Activated CD8-positive, alpha-beta memory T cell treated with anti-CD3 and anti-CD28 coated beads for 1 hour (primary cell): ENCODE measurements at regions not wholly inside any gene's neighbourhood (a gene's known extent, or its start where the extent isn't known, plus 50 kb on each side); places are given as distances from the start of the nearest gene placed in this dataset.

ENCODE experiments used
- DNase-seq, 2 donors: peaks; one replicate each; pipeline ENCODE4 v3.0.0-alpha.2; 2020; ENCODE audit warnings: low read depth in 1 of 2; ENCODE audit errors: extremely low read depth in 1 of 2

- no peak for DNase-seq
Measured at GRCh38 chr2:82875858-82876257, 1583.2 kb downstream of the SUCLG1 start.

- DNase-seq: no peak
Measured at GRCh38 chr2:82857967-82858366, 1601.1 kb downstream of the SUCLG1 start.

GRCh38 chr2:82853299-82853698 is 1605.8 kb downstream of the SUCLG1 start:
- DNase-seq: no peak

GRCh38 chr2:82852787-82853186 is 1606.3 kb downstream of the SUCLG1 start:
- no peak for DNase-seq

GRCh38 chr2:82848285-82848684 is 1610.8 kb downstream of the SUCLG1 start:
- DNase-seq: no peak

GRCh38 chr2:82839036-82839435 is 1620.0 kb downstream of the SUCLG1 start:
- DNase-seq: no peak

GRCh38 chr2:82837588-82838304 is 1621.3 kb downstream of the SUCLG1 start:
- no peak for DNase-seq

- DNase-seq: no peak
Measured at GRCh38 chr2:82834893-82835292, 1624.2 kb downstream of the SUCLG1 start.

GRCh38 chr2:82827426-82827825 is 1631.7 kb downstream of the SUCLG1 start:
- DNase-seq: no peak

- DNase-seq: no peak
Measured at GRCh38 chr2:82826437-82826836, 1632.6 kb downstream of the SUCLG1 start.

- no peak for DNase-seq
Measured at GRCh38 chr2:82825410-82826090, 1633.5 kb downstream of the SUCLG1 start.

- DNase-seq: no peak
Measured at GRCh38 chr2:82823892-82824291, 1635.2 kb downstream of the SUCLG1 start.

- DNase-seq: no peak
Measured at GRCh38 chr2:82819951-82820350, 1639.1 kb downstream of the SUCLG1 start.

GRCh38 chr2:82814146-82814545 is 1644.9 kb downstream of the SUCLG1 start:
- DNase-seq: no peak

- DNase-seq: no peak
Measured at GRCh38 chr2:82811946-82812345, 1647.1 kb downstream of the SUCLG1 start.

GRCh38 chr2:82803307-82803706 is 1655.8 kb downstream of the SUCLG1 start:
- no peak for DNase-seq

- no peak for DNase-seq
Measured at GRCh38 chr2:82797469-82797868, 1661.6 kb downstream of the SUCLG1 start.

GRCh38 chr2:82796132-82796531 is 1662.9 kb downstream of the SUCLG1 start:
- DNase-seq: no peak

GRCh38 chr2:82795446-82795845 is 1663.6 kb downstream of the SUCLG1 start:
- DNase-seq: no peak

- no peak for DNase-seq
Measured at GRCh38 chr2:82793711-82794435, 1665.2 kb downstream of the SUCLG1 start.

GRCh38 chr2:82792316-82792715 is 1666.8 kb downstream of the SUCLG1 start:
- no peak for DNase-seq
